ENCODE measurements at regions not wholly inside any gene's neighbourhood (a gene's known extent, or its start where the extent isn't known, plus 50 kb on each side); places are given as distances from the start of the nearest gene placed in this dataset.

DNA sequence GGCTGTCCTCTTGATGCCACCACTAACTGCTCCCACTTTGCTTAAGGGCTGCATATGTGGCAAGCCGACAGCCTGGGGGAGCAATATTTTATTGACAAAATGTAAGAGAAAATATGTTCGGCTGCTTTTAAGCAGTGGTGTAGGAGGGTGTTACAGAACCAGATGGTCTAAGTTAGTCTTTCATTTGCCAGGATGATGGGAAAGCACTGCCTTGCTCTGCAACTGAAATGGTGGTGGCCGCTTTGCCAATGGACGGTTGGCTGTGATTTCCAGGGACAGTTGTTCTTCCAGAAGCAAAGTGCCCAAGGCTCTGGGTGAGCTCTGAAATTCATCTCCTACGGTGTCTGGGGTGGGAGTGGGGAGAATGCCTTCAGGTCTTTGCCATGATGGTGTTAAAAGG is 469.3 kb downstream of the TOX3 start:
- no peak overlapping the region for H3K4me3 Mint-ChIP-seq
- H3K36me3 Mint-ChIP-seq: no peaks in the 10 kb centered on the region
- H3K27me3 Mint-ChIP-seq (ENCODE audit: low read depth in 2 of 2): no peaks in the 10 kb centered on the region
- Histone ChIP-seq H3K4me1 (ENCODE audit: control insufficient read depth, insufficient read depth, low read length) (no peaks in the 10 kb centered on the region), H3K9me3 (ENCODE audit: control insufficient read depth, insufficient read depth, low read length) (no peaks in the 10 kb centered on the region), H3K27me3 (ENCODE audit: control insufficient read depth, insufficient read depth, low read length) (no peaks in the 10 kb centered on the region), H3K4me3 (ENCODE audit: low read length) (no peak overlapping the region), H3K27ac (ENCODE audit: low read length) (no peak overlapping the region), H3K36me3 (ENCODE audit: control insufficient read depth, insufficient read depth, low read length) (no peaks in the 10 kb centered on the region)
- no peak for ATAC-seq
- no peak for DNase-seq
- intact Hi-C loops (cut with micrococcal nuclease): no loop called here
- no peak overlapping the region for H3K27ac Mint-ChIP-seq
- WGBS (ENCODE audit: insufficient coverage): 89% methylated on average over 5 of the region's 5 CpGs
- TF ChIP-seq, protein P1, sequence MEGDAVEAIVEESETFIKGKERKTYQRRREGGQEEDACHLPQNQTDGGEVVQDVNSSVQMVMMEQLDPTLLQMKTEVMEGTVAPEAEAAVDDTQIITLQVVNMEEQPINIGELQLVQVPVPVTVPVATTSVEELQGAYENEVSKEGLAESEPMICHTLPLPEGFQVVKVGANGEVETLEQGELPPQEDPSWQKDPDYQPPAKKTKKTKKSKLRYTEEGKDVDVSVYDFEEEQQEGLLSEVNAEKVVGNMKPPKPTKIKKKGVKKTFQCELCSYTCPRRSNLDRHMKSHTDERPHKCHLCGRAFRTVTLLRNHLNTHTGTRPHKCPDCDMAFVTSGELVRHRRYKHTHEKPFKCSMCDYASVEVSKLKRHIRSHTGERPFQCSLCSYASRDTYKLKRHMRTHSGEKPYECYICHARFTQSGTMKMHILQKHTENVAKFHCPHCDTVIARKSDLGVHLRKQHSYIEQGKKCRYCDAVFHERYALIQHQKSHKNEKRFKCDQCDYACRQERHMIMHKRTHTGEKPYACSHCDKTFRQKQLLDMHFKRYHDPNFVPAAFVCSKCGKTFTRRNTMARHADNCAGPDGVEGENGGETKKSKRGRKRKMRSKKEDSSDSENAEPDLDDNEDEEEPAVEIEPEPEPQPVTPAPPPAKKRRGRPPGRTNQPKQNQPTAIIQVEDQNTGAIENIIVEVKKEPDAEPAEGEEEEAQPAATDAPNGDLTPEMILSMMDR (IDR thresholded peaks at IDR 0.05): no peak
- H3K4me1 Mint-ChIP-seq: no peaks in the 10 kb centered on the region
- peaks cover 5 to 11% of the 10 kb centered on the region in 2 donors for H3K9me3 Mint-ChIP-seq

- intact Hi-C loops (cut with micrococcal nuclease): no loop called here
- TF ChIP-seq, protein P1 (IDR thresholded peaks at IDR 0.05): no peak
- no peaks in the 10 kb centered on the region for H3K36me3 Mint-ChIP-seq
- ATAC-seq: no peak
- H3K36me3 ChIP-seq (ENCODE audit: control insufficient read depth, insufficient read depth, low read length): no peaks in the 10 kb centered on the region
- no peak for DNase-seq
- H3K27ac ChIP-seq (ENCODE audit: low read length): no peak overlapping the region
- H3K27me3 ChIP-seq (ENCODE audit: control insufficient read depth, insufficient read depth, low read length): no peaks in the 10 kb centered on the region
- H3K4me1 ChIP-seq (ENCODE audit: control insufficient read depth, insufficient read depth, low read length): no peaks in the 10 kb centered on the region
- no peaks in the 10 kb centered on the region for H3K27me3 Mint-ChIP-seq (ENCODE audit: low read depth in 2 of 2)
- H3K4me3 ChIP-seq (ENCODE audit: low read length): no peak overlapping the region
- no peaks in the 10 kb centered on the region for H3K9me3 ChIP-seq (ENCODE audit: control insufficient read depth, insufficient read depth, low read length)
- WGBS (ENCODE audit: insufficient coverage): no CpG with 5 or more reads among the region's 3 CpGs
- H3K9me3 Mint-ChIP-seq: peaks cover 7 to 11% of the 10 kb centered on the region in 2 donors
- H3K4me1 Mint-ChIP-seq: no peaks in the 10 kb centered on the region
- H3K4me3 Mint-ChIP-seq: no peak overlapping the region
- H3K27ac Mint-ChIP-seq: no peak overlapping the region
Measured at GRCh38 chr16:52076801-52077201, 470.1 kb downstream of the TOX3 start.

DNA sequence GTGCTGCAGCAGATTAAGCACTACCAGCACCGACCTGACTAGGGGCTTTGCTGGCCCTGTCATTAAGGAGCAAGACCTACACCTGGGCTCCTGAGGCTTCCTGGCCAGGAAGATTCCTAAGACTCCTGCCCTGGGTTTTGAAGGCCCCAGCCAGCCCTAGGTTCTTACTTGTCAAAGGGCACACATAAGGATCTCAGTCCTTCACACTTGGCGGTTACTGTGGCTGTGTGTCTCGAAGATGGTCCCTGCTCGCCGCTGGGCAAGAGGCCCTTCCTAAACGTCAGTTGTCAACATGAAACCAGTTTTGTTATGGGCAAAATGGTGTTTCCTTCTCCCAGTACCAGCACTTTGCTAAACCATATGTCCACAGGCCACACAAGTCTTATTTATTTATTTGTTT is 470.6 kb downstream of the TOX3 start:
- DNase-seq: no peak
- no peaks in the 10 kb centered on the region for H3K9me3 ChIP-seq (ENCODE audit: control insufficient read depth, insufficient read depth, low read length)
- H3K27ac ChIP-seq (ENCODE audit: low read length): no peak overlapping the region
- Mint-ChIP-seq H3K27me3 (ENCODE audit: low read depth in 2 of 2) (no peaks in the 10 kb centered on the region), H3K9me3 (peaks cover 7 to 11% of the 10 kb centered on the region in 2 donors), H3K4me1 (no peaks in the 10 kb centered on the region), H3K36me3 (no peaks in the 10 kb centered on the region), H3K27ac (no peak overlapping the region), H3K4me3 (no peak overlapping the region)
- ATAC-seq: no peak
- TF ChIP-seq, protein P1 (IDR thresholded peaks at IDR 0.05): no peak
- WGBS (ENCODE audit: insufficient coverage): 82% methylated on average over 6 of the region's 6 CpGs
- H3K4me1 ChIP-seq (ENCODE audit: control insufficient read depth, insufficient read depth, low read length): no peaks in the 10 kb centered on the region
- no peaks in the 10 kb centered on the region for H3K36me3 ChIP-seq (ENCODE audit: control insufficient read depth, insufficient read depth, low read length)
- intact Hi-C loops (cut with micrococcal nuclease): no loop called here
- no peak overlapping the region for H3K4me3 ChIP-seq (ENCODE audit: low read length)
- no peaks in the 10 kb centered on the region for H3K27me3 ChIP-seq (ENCODE audit: control insufficient read depth, insufficient read depth, low read length)

- no peaks in the 10 kb centered on the region for H3K27me3 ChIP-seq (ENCODE audit: control insufficient read depth, insufficient read depth, low read length)
Measured at GRCh38 chr16:52074133-52074532, 472.8 kb downstream of the TOX3 start.

More at GRCh38 chr16:52074133-52074532, 472.8 kb downstream of the TOX3 start:
- ATAC-seq: no peak
- H3K27ac ChIP-seq (ENCODE audit: low read length): no peak overlapping the region
- H3K27ac Mint-ChIP-seq: no peak overlapping the region
- H3K36me3 Mint-ChIP-seq: no peaks in the 10 kb centered on the region
- H3K4me1 ChIP-seq (ENCODE audit: control insufficient read depth, insufficient read depth, low read length): no peaks in the 10 kb centered on the region
- no peaks in the 10 kb centered on the region for H3K36me3 ChIP-seq (ENCODE audit: control insufficient read depth, insufficient read depth, low read length)
- intact Hi-C loops (cut with micrococcal nuclease): no loop called here
- no peak for DNase-seq
- H3K9me3 Mint-ChIP-seq: peaks cover 10% of the 10 kb centered on the region in 2 donors
- no peak overlapping the region for H3K4me3 Mint-ChIP-seq
- no peaks in the 10 kb centered on the region for H3K27me3 Mint-ChIP-seq (ENCODE audit: low read depth in 2 of 2)
- no peaks in the 10 kb centered on the region for H3K4me1 Mint-ChIP-seq
- 100% methylated on average over 1 of the region's 3 CpGs for WGBS (ENCODE audit: insufficient coverage)
- H3K4me3 ChIP-seq (ENCODE audit: low read length): no peak overlapping the region
- TF ChIP-seq, protein P1 (IDR thresholded peaks at IDR 0.05): no peak
- H3K9me3 ChIP-seq (ENCODE audit: control insufficient read depth, insufficient read depth, low read length): no peaks in the 10 kb centered on the region
